ENCODE measurements at regions not wholly inside any gene's neighbourhood (a gene's known extent, or its start where the extent isn't known, plus 50 kb on each side); places are given as distances from the start of the nearest gene placed in this dataset.

DNA sequence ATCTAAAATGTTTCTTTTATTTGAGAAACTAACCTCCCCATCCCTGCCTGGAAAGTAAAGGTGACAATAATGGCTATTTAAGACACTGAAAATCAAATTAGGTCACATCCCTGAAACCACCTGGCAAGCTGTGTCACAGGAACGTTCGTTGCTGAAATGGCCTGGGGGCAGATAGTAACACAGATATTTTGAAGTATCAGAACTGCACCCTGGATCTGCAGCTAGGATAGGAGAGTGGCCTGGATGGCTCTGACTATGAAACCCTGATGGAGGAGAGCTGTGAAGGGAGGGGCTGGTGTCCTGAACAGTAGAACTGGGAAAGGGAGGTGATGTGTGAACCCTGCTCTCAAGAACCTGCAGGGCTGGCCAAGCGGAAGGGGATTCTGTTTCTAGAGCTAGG, 648.3 kb upstream of the CFAP20DC start:
- DNase-seq (ENCODE audit: low spot score), result no peak

DNA sequence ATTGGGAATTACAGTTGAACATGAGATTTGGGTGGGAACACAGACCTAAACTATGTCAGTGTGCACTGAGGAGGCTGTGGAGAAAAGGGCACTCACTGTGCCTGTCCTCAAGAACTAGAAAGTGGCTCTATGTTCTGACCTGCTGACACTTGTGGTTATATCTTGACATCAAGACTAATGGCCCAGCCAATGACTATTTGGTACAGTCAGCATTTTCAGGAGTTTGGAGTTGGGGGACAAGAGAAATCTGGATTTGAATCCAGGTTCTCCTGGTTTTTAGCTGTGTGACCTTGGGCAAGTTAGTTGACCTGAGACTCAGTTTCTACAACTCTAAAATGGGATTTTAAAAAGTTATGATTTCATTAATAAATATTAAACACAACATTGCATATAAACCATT, 647.0 kb upstream of the CFAP20DC start:
- no peak for DNase-seq (ENCODE audit: low spot score)

DNA sequence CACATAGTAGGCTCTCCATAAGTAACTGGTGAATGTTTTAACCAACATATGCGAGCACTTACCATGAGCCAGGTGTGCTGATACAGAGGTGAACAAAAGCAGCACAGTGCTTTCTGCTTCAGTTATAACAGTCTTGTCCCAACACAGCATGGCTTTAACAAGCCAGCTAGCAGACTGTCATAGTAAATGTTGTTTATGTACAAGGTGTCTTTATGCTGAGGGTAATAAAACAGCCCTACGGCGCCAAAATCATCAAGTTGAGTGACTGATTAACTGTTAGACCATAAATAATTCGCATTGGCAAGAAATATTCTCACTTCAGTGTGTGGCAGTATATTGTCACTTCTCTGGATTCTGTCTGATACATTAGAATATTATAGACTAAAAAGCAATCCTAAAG, 646.0 kb upstream of the CFAP20DC start:
- DNase-seq (ENCODE audit: low spot score), result no peak

DNA sequence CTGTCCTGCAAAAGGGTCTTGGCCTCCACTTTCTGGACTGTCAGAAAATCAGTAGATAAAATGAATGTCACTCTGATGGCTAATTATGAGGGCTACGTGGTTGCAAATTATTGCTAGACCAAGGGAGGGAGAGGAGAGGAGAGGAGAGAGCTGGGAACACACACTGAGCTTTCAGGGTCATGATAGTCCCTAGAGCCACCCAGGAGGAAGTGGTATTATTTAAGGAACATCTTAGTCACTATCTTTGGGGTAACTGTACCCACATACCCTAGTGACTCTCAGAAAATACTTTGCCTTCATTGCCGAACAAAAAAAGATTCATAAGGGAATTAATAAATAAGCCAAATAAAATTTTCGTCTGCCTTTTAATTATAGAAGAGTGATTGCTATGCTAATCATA, 642.3 kb upstream of the CFAP20DC start:
- no peak for DNase-seq (ENCODE audit: low spot score)

DNA sequence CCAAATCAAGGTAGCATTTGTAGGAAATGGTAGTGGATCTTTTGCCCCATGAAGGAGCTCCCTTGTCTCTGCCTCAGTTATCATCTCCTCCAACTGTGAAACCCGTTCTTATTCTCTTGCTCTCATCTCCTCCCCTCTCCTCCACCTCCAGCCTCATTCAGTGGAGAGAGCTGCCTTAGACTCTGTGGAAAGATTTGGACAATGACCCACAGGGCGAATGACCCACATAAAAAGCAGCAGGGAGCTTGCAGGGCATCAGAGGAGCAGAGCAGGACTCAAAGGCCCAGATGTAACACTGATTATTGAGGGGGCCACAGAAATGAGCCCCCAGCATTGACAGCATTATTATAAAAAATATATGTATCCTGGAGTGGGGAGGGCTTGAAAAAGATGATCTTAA, 641.1 kb upstream of the CFAP20DC start:
- DNase-seq (ENCODE audit: low spot score), result no peak

DNA sequence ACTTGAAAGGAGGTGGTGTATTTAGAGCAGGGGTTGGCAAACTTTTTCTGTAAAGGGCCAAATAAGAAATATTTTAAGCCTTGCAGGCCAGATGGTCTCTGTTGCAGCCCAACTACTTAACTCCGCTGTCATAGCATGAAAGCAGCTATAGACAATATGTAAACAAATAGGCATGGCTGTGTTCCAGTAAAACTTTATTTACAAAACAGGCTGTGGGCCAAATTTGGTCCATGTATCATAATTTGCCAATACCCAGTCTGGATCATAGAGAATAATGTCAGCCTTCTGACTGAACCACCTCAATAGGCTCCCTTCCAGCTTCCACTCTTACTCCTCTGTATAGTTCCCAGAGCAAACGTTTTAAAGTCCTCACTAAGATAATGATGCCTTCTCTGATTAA, 638.8 kb upstream of the CFAP20DC start:
- no peak for DNase-seq (ENCODE audit: low spot score)

DNA sequence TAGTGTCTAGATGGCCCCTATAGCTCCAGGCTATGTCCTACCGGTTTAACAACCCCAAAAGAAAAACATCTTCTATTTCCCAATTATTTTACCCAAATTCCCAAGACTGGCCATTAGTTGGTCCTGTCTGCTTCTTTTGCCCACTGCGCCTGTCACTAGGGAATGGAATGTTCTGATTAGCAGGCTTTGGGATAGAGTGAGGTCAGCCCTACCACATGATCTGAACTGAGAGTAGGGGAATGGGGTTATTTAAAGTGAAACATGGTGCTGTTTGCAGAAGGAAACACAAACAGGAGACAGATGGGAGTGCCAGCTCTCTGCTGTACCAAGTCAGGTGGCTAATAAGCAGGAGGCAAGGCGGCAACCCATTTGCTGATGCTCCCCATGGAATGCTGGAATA, 635.6 kb upstream of the CFAP20DC start:
- no peak for DNase-seq (ENCODE audit: low spot score)

DNA sequence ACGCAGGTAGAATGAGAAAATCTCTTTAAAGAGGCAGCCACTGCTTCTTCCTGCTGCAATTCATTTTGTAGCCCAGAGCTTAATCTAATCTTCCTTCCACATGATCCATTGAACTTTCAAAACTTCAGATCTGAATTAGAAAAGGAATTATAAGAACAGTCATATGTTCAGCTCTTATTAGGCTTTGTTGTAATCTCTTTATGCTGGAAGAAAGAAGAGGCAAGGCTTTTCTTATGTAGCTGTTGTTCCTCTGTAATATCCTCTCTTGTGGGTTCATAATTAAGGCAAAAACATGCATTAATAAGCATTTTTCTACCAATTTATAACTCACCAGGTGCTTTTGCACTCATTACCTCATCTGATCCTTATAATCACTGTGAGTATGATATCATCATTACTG, 634.9 kb upstream of the CFAP20DC start:
- DNase-seq (ENCODE audit: low spot score), result no peak

DNA sequence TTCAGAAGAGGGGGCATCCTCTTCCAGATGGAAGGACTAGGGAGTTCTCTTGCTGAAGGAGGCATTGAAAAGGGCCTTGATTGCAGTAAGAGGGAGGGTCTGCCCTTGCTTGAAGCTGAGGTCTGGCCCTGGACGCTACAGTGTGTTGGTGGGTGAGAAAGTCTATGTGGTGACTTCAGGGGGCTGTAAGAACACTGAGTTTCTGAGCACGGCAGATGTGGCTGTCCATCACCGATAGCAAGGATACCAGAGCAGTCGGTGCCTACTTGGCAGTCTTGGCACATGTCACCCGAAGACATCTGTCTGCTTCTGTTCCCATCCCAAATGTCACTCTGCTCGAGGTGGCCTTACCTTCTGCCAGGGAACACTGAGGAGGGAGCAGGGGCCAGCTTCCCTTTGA, 631.1 kb upstream of the CFAP20DC start:
- DNase-seq (ENCODE audit: low spot score), result no peak

DNA sequence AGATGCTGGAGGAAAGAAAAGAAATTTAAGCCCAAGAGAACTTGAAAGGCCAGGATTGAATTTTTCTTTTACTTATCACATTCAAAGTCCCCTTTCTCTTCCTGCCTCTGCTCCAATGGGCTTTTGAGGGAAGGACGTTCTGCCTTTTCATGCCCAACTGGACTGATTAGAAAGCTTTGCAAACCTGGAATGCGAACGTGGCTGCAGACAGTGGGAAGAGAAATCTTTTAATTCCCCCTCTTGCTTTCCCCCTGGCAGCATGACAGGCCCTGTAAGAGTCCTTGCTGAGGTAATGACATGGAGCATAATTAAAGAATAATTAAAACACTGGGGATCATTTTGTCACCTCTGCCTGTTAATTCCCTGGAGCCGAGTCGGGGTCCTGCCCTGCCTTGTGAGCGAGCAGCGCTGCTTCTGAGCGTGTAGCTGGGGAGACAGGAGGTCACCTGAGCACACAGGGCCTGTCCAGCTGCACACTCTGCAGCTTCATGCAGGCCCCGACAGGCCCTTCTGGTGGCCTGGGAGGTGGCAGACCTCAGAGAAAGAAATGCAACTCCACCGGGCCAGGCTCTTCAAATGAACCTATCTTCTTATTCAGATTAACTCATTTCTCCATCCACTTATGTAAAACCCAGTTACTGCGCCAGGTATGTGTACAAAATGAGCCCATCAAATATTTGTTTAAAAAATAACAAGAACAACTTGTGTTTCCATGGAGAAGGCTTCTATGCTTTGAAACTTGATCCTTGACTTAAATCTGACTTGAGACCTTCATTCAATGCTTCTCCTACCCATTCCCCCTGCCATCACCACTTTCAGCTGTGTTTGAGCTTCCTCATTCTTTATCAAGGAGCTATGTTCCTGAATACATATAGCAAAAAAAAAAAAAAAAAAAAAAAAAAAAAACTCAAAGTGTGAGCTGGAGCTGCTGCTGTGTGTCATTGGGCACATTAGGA, 628.2 kb upstream of the CFAP20DC start:
- DNase-seq (ENCODE audit: low spot score), result no peak

DNA sequence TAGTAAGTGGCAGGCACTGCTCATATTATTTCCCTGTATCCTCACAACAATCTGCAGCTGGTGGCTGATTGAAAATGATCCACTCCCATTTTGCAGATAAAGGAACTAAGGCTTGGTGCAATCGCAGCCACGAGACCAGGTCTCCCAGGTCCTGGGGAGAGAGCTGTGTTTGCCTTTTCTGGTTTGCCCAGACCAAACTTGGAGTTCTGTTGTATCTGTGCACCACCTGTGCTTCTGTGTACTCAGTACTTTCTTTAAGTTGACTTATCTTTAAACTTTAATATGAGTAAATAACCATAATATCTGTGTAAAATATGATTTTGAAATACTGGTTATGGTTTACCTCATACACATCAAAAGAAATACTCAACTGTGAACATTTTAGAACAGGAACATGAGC, 625.7 kb upstream of the CFAP20DC start:
- DNase-seq (ENCODE audit: low spot score), result no peak

DNA sequence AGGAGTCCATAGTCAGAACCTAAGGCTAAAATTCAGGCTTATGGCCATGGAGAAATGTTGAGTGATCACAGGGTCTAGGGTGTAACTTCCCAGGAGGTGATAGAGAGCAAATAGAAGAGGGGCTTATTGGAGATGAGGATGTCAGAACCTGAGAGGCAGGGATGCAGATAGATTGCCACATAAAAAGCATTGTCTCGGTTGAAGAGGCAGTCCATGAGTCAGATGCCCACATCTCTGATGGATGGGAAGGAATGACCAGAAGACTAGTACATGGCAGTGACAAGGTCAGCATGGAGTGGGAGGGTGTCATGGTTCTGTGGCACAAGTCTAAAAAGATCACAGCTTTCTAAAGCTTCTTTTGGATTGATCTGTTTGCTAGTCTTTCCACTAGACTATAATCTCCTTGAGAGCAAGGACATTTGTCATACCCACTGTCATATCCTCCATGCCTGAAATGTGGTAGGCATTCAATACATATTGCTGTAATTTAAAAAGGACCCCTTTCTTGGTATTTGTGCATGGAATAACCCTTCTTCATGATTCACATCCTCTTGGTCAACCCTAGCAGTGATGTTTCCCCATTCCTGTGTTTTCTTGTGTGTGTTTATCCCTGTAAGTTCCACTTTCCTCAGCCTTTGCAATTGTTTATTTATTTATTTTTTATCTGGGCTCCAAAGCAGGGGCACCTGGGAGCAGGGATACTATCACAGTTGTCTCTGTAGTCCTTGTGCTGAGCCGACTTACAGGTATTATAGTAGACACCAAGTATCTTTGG, 613.4 kb upstream of the CFAP20DC start:
- DNase-seq (ENCODE audit: low spot score), result no peak

DNA sequence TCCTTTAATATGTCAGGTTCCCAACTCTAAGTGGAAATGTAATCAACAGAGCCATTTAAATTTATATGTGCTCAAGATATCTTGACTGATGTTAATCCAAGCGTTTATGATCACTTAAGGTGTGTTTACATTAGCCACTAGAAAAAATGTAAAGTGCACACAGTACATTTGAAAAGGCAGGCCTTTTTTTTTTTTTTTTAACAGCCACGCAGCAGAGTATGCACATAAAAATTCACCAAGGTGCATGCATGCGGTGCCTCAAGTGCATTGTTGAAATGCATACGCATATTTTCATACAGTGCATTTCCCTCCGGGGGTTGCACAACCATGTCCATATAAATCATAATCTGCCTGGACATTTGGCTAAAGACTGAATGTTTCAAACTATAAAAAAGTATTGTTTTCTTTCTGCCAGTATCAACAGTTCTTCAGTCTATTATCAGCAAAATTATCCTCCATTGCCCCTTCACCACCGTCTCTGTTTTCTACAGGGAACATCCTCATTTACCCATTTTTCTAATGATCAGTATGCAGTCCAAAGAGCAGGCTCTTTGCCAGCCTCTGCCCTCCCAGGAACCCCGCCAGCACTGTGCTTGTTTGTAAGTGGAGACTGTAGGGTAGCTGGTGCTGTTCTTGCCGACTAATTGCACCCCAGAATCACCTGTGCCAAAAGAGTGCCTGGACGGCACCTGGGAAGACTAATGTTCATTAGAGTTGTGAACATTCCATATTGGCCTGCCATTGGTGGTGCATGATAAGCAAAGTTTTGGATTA, 611.2 kb upstream of the CFAP20DC start:
- no peak for DNase-seq (ENCODE audit: low spot score)

DNA sequence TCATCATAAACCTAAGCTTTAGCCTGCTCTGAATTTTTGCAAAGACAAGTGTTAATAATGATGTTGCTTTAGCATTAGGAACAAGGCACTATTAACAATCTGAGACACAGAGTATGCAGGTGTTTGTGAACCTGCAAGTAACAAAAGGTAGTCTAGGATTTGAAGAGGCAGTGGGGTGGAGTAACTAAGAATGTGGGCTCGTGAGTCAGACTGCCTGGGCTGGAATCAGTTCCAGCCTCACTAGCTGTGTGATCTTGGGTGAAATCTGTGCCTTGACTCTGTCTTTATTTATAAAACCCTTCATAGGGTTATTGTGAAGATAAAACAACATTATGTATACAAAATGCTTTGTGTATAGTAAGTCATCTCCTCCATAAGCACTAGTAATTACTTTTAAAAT, 610.6 kb upstream of the CFAP20DC start:
- no peak for DNase-seq (ENCODE audit: low spot score)

DNA sequence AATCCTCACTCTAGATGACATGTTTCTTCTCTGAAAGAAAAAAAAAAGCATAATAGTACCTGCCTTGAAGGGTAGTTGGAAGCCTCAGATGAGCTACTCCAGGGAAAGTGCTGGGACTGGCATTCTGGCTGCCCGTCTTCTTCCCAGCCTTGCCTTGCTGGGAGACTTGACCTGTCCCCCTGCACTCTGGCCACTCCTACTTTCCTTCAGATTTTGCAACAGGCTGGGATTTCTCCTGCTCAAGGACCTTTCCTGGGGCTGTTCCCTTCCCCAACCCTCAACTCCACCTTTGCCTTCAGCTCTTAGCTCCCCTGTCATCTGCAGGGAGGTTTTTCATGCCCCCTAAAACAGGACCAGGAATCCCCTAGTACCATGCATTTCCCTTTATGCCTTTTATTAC, 609.9 kb upstream of the CFAP20DC start:
- DNase-seq (ENCODE audit: low spot score), result no peak

DNA sequence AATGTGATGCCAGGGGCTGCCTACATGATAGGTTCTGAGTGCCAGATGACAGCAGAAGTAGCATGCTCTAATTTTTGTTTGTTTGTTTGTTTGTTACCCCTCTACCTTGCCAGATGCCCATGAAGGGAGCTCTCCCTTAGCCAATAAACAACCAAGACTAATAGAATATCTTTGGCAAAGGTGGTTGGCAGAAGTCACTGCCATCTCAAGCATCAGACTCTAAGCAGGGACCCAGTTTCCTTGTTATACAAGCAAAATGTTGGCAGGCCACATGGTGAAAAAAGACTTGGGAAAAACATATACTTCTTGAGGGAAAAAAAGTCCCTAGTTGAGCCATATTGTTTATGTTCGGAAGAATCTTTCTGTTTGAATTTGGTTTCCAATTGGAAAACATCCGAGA, 609.0 kb upstream of the CFAP20DC start:
- DNase-seq (ENCODE audit: low spot score), result no peak

DNA sequence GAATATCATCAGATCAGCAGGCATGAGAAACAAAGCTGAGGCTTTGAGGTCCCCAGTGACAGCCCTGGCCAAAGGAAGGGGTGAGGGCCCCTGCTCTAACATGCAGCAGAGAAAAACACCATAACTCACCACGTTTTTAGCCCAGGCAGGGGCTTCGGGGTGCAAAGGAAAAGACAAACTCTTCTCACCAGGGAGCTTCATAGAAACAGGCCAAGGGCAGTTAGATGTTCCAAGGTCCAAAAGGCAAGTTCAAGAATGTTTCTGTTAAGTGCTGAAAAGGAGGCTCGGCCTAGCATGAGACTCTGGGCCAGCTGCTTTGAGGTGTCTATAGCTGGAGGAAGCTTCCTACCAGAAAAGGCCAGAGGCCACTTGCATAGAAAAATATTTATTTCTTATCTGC, 608.4 kb upstream of the CFAP20DC start:
- DNase-seq (ENCODE audit: low spot score), result no peak

DNA sequence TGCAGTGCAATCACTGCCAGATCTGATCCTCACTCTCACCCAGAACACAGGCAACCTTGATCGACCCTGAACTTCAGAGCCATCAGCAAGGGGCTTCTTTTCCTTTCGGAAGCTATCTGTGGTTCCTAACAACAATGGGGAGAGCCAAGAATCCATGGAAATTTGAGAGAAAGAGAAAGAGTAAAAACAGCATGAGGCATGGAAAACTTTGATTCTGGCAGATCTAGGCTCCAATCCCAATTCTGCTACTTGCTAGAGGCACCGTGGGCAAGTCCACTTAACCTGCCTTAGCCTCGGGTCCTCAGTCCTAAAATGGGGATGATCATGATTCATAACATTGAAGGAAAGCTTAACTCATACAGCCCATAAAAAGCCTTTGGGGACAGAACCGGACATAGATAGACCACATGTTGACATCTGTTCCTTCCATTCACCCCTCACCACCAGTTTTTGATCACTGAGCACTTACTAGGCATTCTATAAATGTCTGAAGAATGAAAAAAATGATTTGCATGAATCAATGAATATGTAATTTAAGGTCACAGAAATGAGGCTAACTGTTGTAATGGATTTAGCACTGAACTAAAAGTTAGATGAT, 605.7 kb upstream of the CFAP20DC start:
- no peak for DNase-seq (ENCODE audit: low spot score)

DNA sequence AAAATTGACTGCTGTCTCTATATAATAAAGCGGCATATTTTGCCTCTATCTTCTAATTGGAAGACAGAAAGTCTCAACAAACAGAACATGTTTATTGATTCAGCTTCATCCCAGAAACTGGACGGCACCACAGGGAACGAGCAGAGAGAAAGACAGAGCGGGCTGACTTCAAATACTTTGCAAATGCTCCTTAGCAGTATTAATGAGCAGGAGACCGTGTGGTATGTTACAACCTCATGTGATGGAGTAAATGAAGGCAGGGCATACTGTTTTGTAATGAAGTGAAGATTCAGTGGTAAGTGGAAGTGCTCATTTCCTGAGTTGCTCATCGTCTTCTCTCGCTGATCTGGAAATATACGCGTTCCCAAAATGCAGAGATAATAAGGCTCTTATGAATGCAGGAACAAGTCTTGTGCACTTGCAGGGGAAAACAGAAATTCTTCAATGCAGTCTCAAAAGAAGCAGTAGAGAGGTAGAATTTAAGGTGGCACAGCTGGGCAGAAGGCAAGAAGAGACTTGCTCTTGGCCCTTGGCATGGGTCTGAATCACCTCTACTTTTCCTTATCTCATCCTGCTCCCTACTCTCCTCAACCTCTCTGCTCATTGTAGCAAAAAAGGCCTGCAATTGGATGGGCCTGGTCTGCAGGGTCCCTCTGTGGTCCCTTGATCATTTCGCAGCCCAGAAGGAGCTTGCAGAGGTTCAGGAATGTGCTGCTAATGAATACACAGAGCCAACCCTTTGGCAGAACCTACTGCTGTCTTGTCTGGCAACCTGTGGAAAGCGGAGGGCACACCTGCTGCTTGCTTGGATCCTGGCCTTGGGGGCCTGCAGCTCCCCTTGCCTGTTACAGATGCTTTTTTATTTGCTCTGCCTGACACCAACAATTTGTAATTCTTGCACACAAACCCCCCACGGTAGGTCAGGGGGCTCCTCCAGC, 604.9 kb upstream of the CFAP20DC start:
- DNase-seq (ENCODE audit: low spot score), result no peak

DNA sequence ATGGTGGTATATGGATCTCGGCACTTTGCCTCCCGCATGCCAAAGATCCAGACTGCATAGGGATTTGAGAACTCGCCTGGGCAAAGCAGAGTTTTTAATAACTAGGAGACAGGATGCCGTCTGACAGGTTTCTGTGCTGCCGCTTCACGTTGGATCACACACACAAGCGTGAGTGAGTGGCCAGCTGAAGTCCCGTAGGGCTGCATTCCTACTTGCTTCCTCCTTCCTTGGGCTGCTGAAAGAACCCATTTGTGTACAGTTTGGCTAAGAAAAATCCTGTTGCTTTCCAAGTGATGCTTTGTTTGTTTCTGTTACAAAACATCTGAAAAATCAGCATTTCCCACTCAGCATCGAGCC, 604.3 kb upstream of the CFAP20DC start:
- DNase-seq (ENCODE audit: low spot score), result no peak

Data from AG08395 (cell line).